ENCODE measurements at regions not wholly inside any gene's neighbourhood (a gene's known extent, or its start where the extent isn't known, plus 50 kb on each side); places are given as distances from the start of the nearest gene placed in this dataset.
"Not testable (repeated sequence)": the region's sequence is repeated elsewhere in the genome, so short reads cannot be mapped to it uniquely, and the experiment has no call there.

- Mint-ChIP-seq H3K27ac (peak overlapping the region in 2 of 8 donors; percentile 14 to 43), H3K9me3 (peaks cover 0 to 3% (median 2%) of the 10 kb centered on the region in 5 donors), H3K4me1 (peaks cover 24 to 26% (median 26%) of the 10 kb centered on the region in 3 donors), H3K27me3 (peaks cover 0 to 11% of the 10 kb centered on the region in 2 donors), H3K4me3 (peak overlapping the region in 1 of 7 donors; percentile 24), H3K36me3 (peaks cover 0 to 4% (median 0%) of the 10 kb centered on the region in 3 donors)
- Histone ChIP-seq H3K27me3 (ENCODE audit: insufficient read depth, low read length, poor library complexity, severe bottlenecking) (no peaks in the 10 kb centered on the region), H3K36me3 (ENCODE audit: insufficient read depth, low read length) (no peaks in the 10 kb centered on the region), H3K27ac (ENCODE audit: low read depth, low read length) (no peak overlapping the region), H3K9me3 (ENCODE audit: low read length) (no peaks in the 10 kb centered on the region), H3K4me1 (ENCODE audit: insufficient read depth, low read length) (peaks cover 19% of the 10 kb centered on the region), H3K4me3 (ENCODE audit: low read length) (no peak overlapping the region)
- DNase-seq = no peak
- ChIA-PET POLR2A (no interaction called here), CTCF (no interaction called here)
Observed at GRCh38 chr3:177364236-177364635, 167.0 kb upstream of the TBL1XR1 start.

- H3K27me3 Mint-ChIP-seq = not testable (repeated sequence)
Observed at GRCh38 chr3:177365294-177365693, 168.0 kb upstream of the TBL1XR1 start.

GRCh38 chr3:177367788-177368187 lies 170.5 kb upstream of the TBL1XR1 start:
- H3K27me3 ChIP-seq (ENCODE audit: insufficient read depth, low read length, poor library complexity, severe bottlenecking) = no peaks in the 10 kb centered on the region
- H3K9me3 ChIP-seq (ENCODE audit: low read length) = no peaks in the 10 kb centered on the region
- Mint-ChIP-seq H3K4me1 (peaks cover 0 to 3% (median 0%) of the 10 kb centered on the region in 3 donors), H3K27me3 (no peaks in the 10 kb centered on the region), H3K27ac (no peak overlapping the region), H3K36me3 (no peaks in the 10 kb centered on the region), H3K4me3 (no peak overlapping the region), H3K9me3 (no peaks in the 10 kb centered on the region)
- no peaks in the 10 kb centered on the region for H3K4me1 ChIP-seq (ENCODE audit: insufficient read depth, low read length)
- no peak overlapping the region for H3K27ac ChIP-seq (ENCODE audit: low read depth, low read length)
- CTCF ChIA-PET = no interaction called here
- H3K36me3 ChIP-seq (ENCODE audit: insufficient read depth, low read length) = no peaks in the 10 kb centered on the region
- POLR2A ChIA-PET = no interaction called here
- no peak for DNase-seq
- no peak overlapping the region for H3K4me3 ChIP-seq (ENCODE audit: low read length)

More at GRCh38 chr3:177365294-177365693, 168.0 kb upstream of the TBL1XR1 start:
- CTCF ChIA-PET; H3K27ac ChIP-seq (ENCODE audit: low read depth, low read length); H3K9me3 Mint-ChIP-seq; H3K27me3 ChIP-seq (ENCODE audit: insufficient read depth, low read length, poor library complexity, severe bottlenecking); DNase-seq; H3K36me3 ChIP-seq (ENCODE audit: insufficient read depth, low read length); H3K4me3 Mint-ChIP-seq; H3K36me3 Mint-ChIP-seq; H3K9me3 ChIP-seq (ENCODE audit: low read length); POLR2A ChIA-PET; H3K4me3 ChIP-seq (ENCODE audit: low read length): not testable (repeated sequence)
- peak overlapping the region in 1 of 8 donors; percentile 43 for H3K27ac Mint-ChIP-seq
- H3K4me1 ChIP-seq (ENCODE audit: insufficient read depth, low read length) = peaks cover 14% of the 10 kb centered on the region
- peaks cover 15 to 17% (median 16%) of the 10 kb centered on the region in 3 donors for H3K4me1 Mint-ChIP-seq

- Histone ChIP-seq H3K27ac (ENCODE audit: low read depth, low read length) (no peak overlapping the region), H3K27me3 (ENCODE audit: insufficient read depth, low read length, poor library complexity, severe bottlenecking) (no peaks in the 10 kb centered on the region), H3K4me1 (ENCODE audit: insufficient read depth, low read length) (no peaks in the 10 kb centered on the region), H3K36me3 (ENCODE audit: insufficient read depth, low read length) (no peaks in the 10 kb centered on the region), H3K4me3 (ENCODE audit: low read length) (no peak overlapping the region), H3K9me3 (ENCODE audit: low read length) (no peaks in the 10 kb centered on the region)
- H3K9me3 Mint-ChIP-seq = no peaks in the 10 kb centered on the region
- ChIA-PET POLR2A (interaction anchor here (1.4 kb wide), 1 partner anchor 10 kb away, joined by 3 read pairs; no protein-coding TSS in a partner anchor), CTCF (no interaction called here)
- no peaks in the 10 kb centered on the region for H3K4me1 Mint-ChIP-seq
- no peak overlapping the region for H3K4me3 Mint-ChIP-seq
- H3K27ac Mint-ChIP-seq = no peak overlapping the region
- DNase-seq = no peak
- no peaks in the 10 kb centered on the region for H3K27me3 Mint-ChIP-seq
- no peaks in the 10 kb centered on the region for H3K36me3 Mint-ChIP-seq
Observed at GRCh38 chr3:177370246-177370822, 173.1 kb upstream of the TBL1XR1 start.

- no peak for DNase-seq
- POLR2A ChIA-PET = interaction anchor here (1.4 kb wide), 1 partner anchor 11 kb away, joined by 3 read pairs; no protein-coding TSS in a partner anchor
- CTCF ChIA-PET = no interaction called here
- no peaks in the 10 kb centered on the region for H3K27me3 ChIP-seq (ENCODE audit: insufficient read depth, low read length, poor library complexity, severe bottlenecking)
- no peaks in the 10 kb centered on the region for H3K36me3 Mint-ChIP-seq
- H3K4me1 ChIP-seq (ENCODE audit: insufficient read depth, low read length) = no peaks in the 10 kb centered on the region
- no peaks in the 10 kb centered on the region for H3K4me1 Mint-ChIP-seq
- no peaks in the 10 kb centered on the region for H3K36me3 ChIP-seq (ENCODE audit: insufficient read depth, low read length)
- H3K9me3 ChIP-seq (ENCODE audit: low read length) = no peaks in the 10 kb centered on the region
- no peak overlapping the region for H3K4me3 Mint-ChIP-seq
- H3K9me3 Mint-ChIP-seq = no peaks in the 10 kb centered on the region
- H3K27ac Mint-ChIP-seq = peak overlapping the region in 1 of 8 donors; percentile 15
- H3K27me3 Mint-ChIP-seq = no peaks in the 10 kb centered on the region
- no peak overlapping the region for H3K27ac ChIP-seq (ENCODE audit: low read depth, low read length)
- no peak overlapping the region for H3K4me3 ChIP-seq (ENCODE audit: low read length)
Observed at GRCh38 chr3:177371146-177371545, 173.9 kb upstream of the TBL1XR1 start.

GRCh38 chr3:177371888-177372287 lies 174.6 kb upstream of the TBL1XR1 start:
- no peak for DNase-seq
- no peaks in the 10 kb centered on the region for H3K36me3 Mint-ChIP-seq
- POLR2A ChIA-PET = no interaction called here
- Histone ChIP-seq H3K4me3 (ENCODE audit: low read length) (no peak overlapping the region), H3K4me1 (ENCODE audit: insufficient read depth, low read length) (no peaks in the 10 kb centered on the region), H3K9me3 (ENCODE audit: low read length) (no peaks in the 10 kb centered on the region), H3K27me3 (ENCODE audit: insufficient read depth, low read length, poor library complexity, severe bottlenecking) (no peaks in the 10 kb centered on the region), H3K27ac (ENCODE audit: low read depth, low read length) (no peak overlapping the region), H3K36me3 (ENCODE audit: insufficient read depth, low read length) (no peaks in the 10 kb centered on the region)
- no peak overlapping the region for H3K4me3 Mint-ChIP-seq
- H3K27me3 Mint-ChIP-seq = no peaks in the 10 kb centered on the region
- H3K27ac Mint-ChIP-seq = peak overlapping the region in 1 of 8 donors; percentile 47
- H3K4me1 Mint-ChIP-seq = no peaks in the 10 kb centered on the region
- H3K9me3 Mint-ChIP-seq = no peaks in the 10 kb centered on the region
- CTCF ChIA-PET = no interaction called here

GRCh38 chr3:177374323-177374722 lies 177.0 kb upstream of the TBL1XR1 start:
- CTCF ChIA-PET = interaction anchor here (0.9 kb wide), 1 partner anchor 30 kb away, joined by 3 read pairs; no protein-coding TSS in a partner anchor
- no peak overlapping the region for H3K27ac ChIP-seq (ENCODE audit: low read depth, low read length)

GRCh38 chr3:177375316-177375715 lies 178.0 kb upstream of the TBL1XR1 start:
- Histone ChIP-seq H3K4me3 (ENCODE audit: low read length) (no peak overlapping the region), H3K4me1 (ENCODE audit: insufficient read depth, low read length) (no peaks in the 10 kb centered on the region), H3K9me3 (ENCODE audit: low read length) (no peaks in the 10 kb centered on the region), H3K27ac (ENCODE audit: low read depth, low read length) (no peak overlapping the region), H3K27me3 (ENCODE audit: insufficient read depth, low read length, poor library complexity, severe bottlenecking) (no peaks in the 10 kb centered on the region), H3K36me3 (ENCODE audit: insufficient read depth, low read length) (no peaks in the 10 kb centered on the region)
- H3K27me3 Mint-ChIP-seq = peaks cover 0 to 1% of the 10 kb centered on the region in 2 donors
- H3K36me3 Mint-ChIP-seq = peaks cover 0 to 3% (median 0%) of the 10 kb centered on the region in 3 donors
- H3K27ac Mint-ChIP-seq = no peak overlapping the region
- peaks cover 0 to 3% (median 3%) of the 10 kb centered on the region in 5 donors for H3K9me3 Mint-ChIP-seq
- DNase-seq = no peak
- POLR2A ChIA-PET = no interaction called here
- H3K4me1 Mint-ChIP-seq = peaks cover 5 to 9% (median 5%) of the 10 kb centered on the region in 3 donors
- CTCF ChIA-PET = interaction anchor here (0.9 kb wide), 1 partner anchor 11 kb away, joined by 3 read pairs; no protein-coding TSS in a partner anchor
- no peak overlapping the region for H3K4me3 Mint-ChIP-seq

More at GRCh38 chr3:177374323-177374722, 177.0 kb upstream of the TBL1XR1 start:
- Mint-ChIP-seq H3K9me3 (no peaks in the 10 kb centered on the region), H3K4me1 (peaks cover 5 to 9% (median 5%) of the 10 kb centered on the region in 3 donors), H3K4me3 (no peak overlapping the region), H3K27me3 (no peaks in the 10 kb centered on the region), H3K36me3 (no peaks in the 10 kb centered on the region), H3K27ac (no peak overlapping the region)
- Histone ChIP-seq H3K36me3 (ENCODE audit: insufficient read depth, low read length) (no peaks in the 10 kb centered on the region), H3K9me3 (ENCODE audit: low read length) (no peaks in the 10 kb centered on the region), H3K27me3 (ENCODE audit: insufficient read depth, low read length, poor library complexity, severe bottlenecking) (no peaks in the 10 kb centered on the region), H3K4me3 (ENCODE audit: low read length) (no peak overlapping the region), H3K4me1 (ENCODE audit: insufficient read depth, low read length) (no peaks in the 10 kb centered on the region)
- DNase-seq = no peak
- POLR2A ChIA-PET = no interaction called here

Data from CD8-positive, alpha-beta memory T cell (primary cell).